Spleen (tissue), 11 donors: ENCODE measurements at regions not wholly inside any gene's neighbourhood (a gene's known extent, or its start where the extent isn't known, plus 50 kb on each side); places are given as distances from the start of the nearest gene placed in this dataset.

Experiments
- DNase-seq: peaks from one replicate; pipeline ENCODE4 v3.0.0-alpha.2; 2020
- H3K27ac ChIP-seq, 8 donors: fragments of 200-600 bp; sonication (generic) in 7 of 8; 1 replicate in 4 of 8; 2 replicates in 4 of 8; pipeline versions ENCODE4 v1.5.0 to v1.8.0; 2016 to 2021; ENCODE audit warnings: inconsistent platforms in 4 of 8, mild to moderate bottlenecking in 4 of 8, moderate library complexity in 1 of 8
- H3K27me3 ChIP-seq, 7 donors: fragments of 200-600 bp; sonication (generic) in 6 of 7; replicated peaks in 1 of 7; 1 replicate in 4 of 7; 2 replicates in 3 of 7; pipeline versions ENCODE4 v1.5.0 to v1.8.0; 2016 to 2021; ENCODE audit warnings: inconsistent platforms in 3 of 7, mild to moderate bottlenecking in 1 of 7
- H3K36me3 ChIP-seq, 6 donors: fragments of 200-600 bp; sonication (generic) in 5 of 6; 1 replicate in 4 of 6; 2 replicates in 2 of 6; pipeline versions ENCODE4 v1.5.0 to v1.8.0; 2016 to 2021; ENCODE audit warnings: inconsistent platforms in 2 of 6
- H3K4me1 ChIP-seq, 6 donors: fragments of 200-600 bp; sonication (generic) in 5 of 6; 1 replicate in 3 of 6; 2 replicates in 3 of 6; pipeline versions ENCODE4 v1.5.0 to v1.8.0; 2016 to 2021; ENCODE audit warnings: inconsistent platforms in 3 of 6
- H3K4me3 ChIP-seq, 8 donors: fragments of 200-600 bp; sonication (generic) in 7 of 8; 1 replicate in 4 of 8; 2 replicates in 4 of 8; pipeline versions ENCODE4 v1.5.0 to v1.8.0; 2016 to 2021; ENCODE audit warnings: inconsistent platforms in 4 of 8, mild to moderate bottlenecking in 4 of 8, moderate library complexity in 2 of 8
- H3K9me3 ChIP-seq, 8 donors: fragments of 200-600 bp; sonication (generic) in 7 of 8; 1 replicate in 4 of 8; 2 replicates in 4 of 8; pipeline versions ENCODE4 v1.5.0 to v1.8.0; 2016 to 2021; ENCODE audit warnings: inconsistent platforms in 4 of 8
- CTCF ChIP-seq, 11 experiments: fragments of 200-600 bp in 7 of 11; fragments of 450-650 bp in 4 of 11; sonication (generic) in 4 of 11; IDR thresholded peaks in 8 of 11; conservative IDR thresholded peaks in 3 of 11; 1 replicate in 7 of 11; 2 replicates in 4 of 11; pipeline versions ENCODE4 v1.4.0 to v1.8.0; 2016 to 2021; ENCODE audit warnings: antibody characterized with exemption in 11 of 11, inconsistent platforms in 4 of 11, mild to moderate bottlenecking in 1 of 11
- POLR2A ChIP-seq, 3 donors: fragments of 450-650 bp; IDR thresholded peaks; one replicate each; pipeline ENCODE4 v1.5.1; 2017; ENCODE audit warnings: antibody characterized with exemption in 3 of 3, mild to moderate bottlenecking in 1 of 3
- POLR2AphosphoS5 ChIP-seq, 3 donors: sonication (generic); formaldehyde crosslinking; IDR thresholded peaks; one replicate each; pipeline ENCODE4 v1.5.1; 2017; ENCODE audit warnings: antibody characterized with exemption in 3 of 3
- WGBS, 5 donors: extraction: QIAGEN DNeasy Blood & Tissue Kit in 3 of 5; methylation state at CpG; one replicate each; pipeline versions ENCODE4 v1.1.5 to v1.1.7; 2013 to 2018; 5-methylcytosine and 5-hydroxymethylcytosine counted together
- intact Hi-C: fragments of 100-400 bp; cut with DNase I; formaldehyde crosslinking; loops from one replicate; pipeline ENCODE4 v1.15.0; 2023; ENCODE audit warnings: low total_unique reads
- donor health status: healthy with polysubstance abuse.
- donor health status: DM: no; HTN: no; CAD: no; lungs with moderate emphysema.
- donor health status: DM: no; HTN: no; CAD: no.
- donor health status: Bipolar disorder and iron deficiency.
- donor health status: healthy.
- donor health status: DM: no; HTN: no; CAD: no.
- donor health status: DM: yes; HTN: yes; CAD: no.

GRCh38 chr5:5686356-5686755, 263.9 kb downstream of the ICE1 start:
- Histone ChIP-seq H3K27me3 (no peaks in the 10 kb centered on the region), H3K4me3 (no peak overlapping the region), H3K36me3 (no peaks in the 10 kb centered on the region), H3K4me1 (peaks cover 0 to 7% (median 2%) of the 10 kb centered on the region in 6 donors), H3K9me3 (peaks cover 0 to 9% (median 5%) of the 10 kb centered on the region in 8 donors), H3K27ac (no peak overlapping the region)
- intact Hi-C loops = no loop called here
- DNase-seq = no peak
- WGBS, 5 donors = 86 to 88% (median 88%) methylated on average over 6 of the region's 6 CpGs
- TF ChIP-seq POLR2A (IDR thresholded peaks at IDR 0.05) (no peak), POLR2AphosphoS5 (IDR thresholded peaks at IDR 0.05) (no peak), CTCF (IDR thresholded peaks at IDR 0.05 in 8 of 11, conservative IDR thresholded peaks at IDR 0.05 in 3 of 11) (no peak)

- intact Hi-C loops = no loop called here
Measured at GRCh38 chr5:5685737-5686136, 263.3 kb downstream of the ICE1 start.

GRCh38 chr5:5683174-5683573, 260.7 kb downstream of the ICE1 start:
- Histone ChIP-seq H3K9me3 (peaks cover 0 to 9% (median 5%) of the 10 kb centered on the region in 8 donors), H3K36me3 (no peaks in the 10 kb centered on the region), H3K4me1 (peaks cover 0 to 3% (median 0%) of the 10 kb centered on the region in 6 donors), H3K27ac (no peak overlapping the region), H3K27me3 (no peaks in the 10 kb centered on the region), H3K4me3 (no peak overlapping the region)
- TF ChIP-seq POLR2A (IDR thresholded peaks at IDR 0.05) (no peak), CTCF (IDR thresholded peaks at IDR 0.05 in 8 of 11, conservative IDR thresholded peaks at IDR 0.05 in 3 of 11) (no peak), POLR2AphosphoS5 (IDR thresholded peaks at IDR 0.05) (no peak)
- no peak for DNase-seq
- 66 to 100% (median 97%) methylated on average over 2 of the region's 2 CpGs for WGBS, 5 donors
- intact Hi-C loops = no loop called here

More at GRCh38 chr5:5685737-5686136, 263.3 kb downstream of the ICE1 start:
- Histone ChIP-seq H3K27ac (no peak overlapping the region), H3K36me3 (no peaks in the 10 kb centered on the region), H3K4me1 (peaks cover 0 to 7% (median 2%) of the 10 kb centered on the region in 6 donors), H3K9me3 (peaks cover 0 to 9% (median 5%) of the 10 kb centered on the region in 8 donors), H3K27me3 (no peaks in the 10 kb centered on the region), H3K4me3 (no peak overlapping the region)
- no peak for DNase-seq
- WGBS, 5 donors = 79 to 87% (median 82%) methylated on average over 3 of the region's 3 CpGs
- TF ChIP-seq POLR2AphosphoS5 (IDR thresholded peaks at IDR 0.05) (no peak), POLR2A (IDR thresholded peaks at IDR 0.05) (no peak), CTCF (IDR thresholded peaks at IDR 0.05 in 8 of 11, conservative IDR thresholded peaks at IDR 0.05 in 3 of 11) (no peak)

GRCh38 chr5:5678909-5679308, 256.4 kb downstream of the ICE1 start:
- 45 to 64% (median 55%) methylated on average over 4 of the region's 4 CpGs for WGBS, 5 donors
- DNase-seq = no peak
- no peak for TF ChIP-seq CTCF (IDR thresholded peaks at IDR 0.05 in 8 of 11, conservative IDR thresholded peaks at IDR 0.05 in 3 of 11)
- peak in 2 of 3 donors; percentile 46 to 70 for TF ChIP-seq POLR2AphosphoS5 (IDR thresholded peaks at IDR 0.05)
- no peak for TF ChIP-seq POLR2A (IDR thresholded peaks at IDR 0.05)
- intact Hi-C loops = no loop called here
- H3K9me3 ChIP-seq = peaks cover 0 to 9% (median 5%) of the 10 kb centered on the region in 8 donors
- no peaks in the 10 kb centered on the region for H3K27me3 ChIP-seq
- peak overlapping the region in 3 of 8 donors; percentile 26 to 58 (median 56) for H3K27ac ChIP-seq
- H3K36me3 ChIP-seq = no peaks in the 10 kb centered on the region
- H3K4me1 ChIP-seq = peaks cover 0 to 21% (median 2%) of the 10 kb centered on the region in 6 donors
- H3K4me3 ChIP-seq = no peak overlapping the region
